NT2/D1 (cell line): ENCODE measurements at regions not wholly inside any gene's neighbourhood (a gene's known extent, or its start where the extent isn't known, plus 50 kb on each side); places are given as distances from the start of the nearest gene placed in this dataset.

Experiments used
- DNase-seq: peaks from one replicate; pipeline ENCODE4 v3.0.0-alpha.2; 2011; ENCODE audit warnings: low read depth, low spot score
- H3K27me3 ChIP-seq: 2 replicates; pipeline ENCODE4 v1.6.0; 2011; ENCODE audit warnings: mild to moderate bottlenecking; ENCODE audit not compliant: insufficient read length, insufficient read depth
- H3K36me3 ChIP-seq: 2 replicates; pipeline ENCODE4 v1.6.1; 2011; ENCODE audit warnings: mild to moderate bottlenecking, low read length, mixed read lengths; ENCODE audit not compliant: insufficient read depth, insufficient read length
- H3K4me1 ChIP-seq: 2 replicates; pipeline ENCODE4 v1.5.1; 2011; ENCODE audit not compliant: insufficient read depth, insufficient read length
- H3K4me3 ChIP-seq: 2 replicates; pipeline ENCODE4 v1.5.1; 2011; ENCODE audit warnings: low read depth; ENCODE audit not compliant: insufficient read length
- H3K9ac ChIP-seq: 2 replicates; pipeline ENCODE4 v1.6.0; 2011; ENCODE audit warnings: low read depth; ENCODE audit not compliant: insufficient read length
- H3K9me3 ChIP-seq: 2 replicates; pipeline ENCODE4 v1.5.1; 2011; ENCODE audit warnings: mild to moderate bottlenecking, low read length; ENCODE audit not compliant: insufficient read depth
- SUZ12 ChIP-seq: IDR thresholded peaks from 2 replicates; pipeline ENCODE4 v1.6.1; 2011; ENCODE audit not compliant: insufficient read length, insufficient read depth; ENCODE audit errors: extremely low read depth
- YY1 ChIP-seq: IDR thresholded peaks from 2 replicates; pipeline ENCODE4 v1.6.1; 2011; ENCODE audit not compliant: insufficient read length, insufficient read depth
- ZNF274 ChIP-seq: IDR thresholded peaks from 2 replicates; pipeline ENCODE4 v1.6.1; 2011; ENCODE audit warnings: mild to moderate bottlenecking, low read depth, low read length

GRCh38 chr1:168430321-168430720 is 113.5 kb downstream of the XCL2 start:
- TF ChIP-seq SUZ12 (no peak), YY1 (no peak), ZNF274 (no peak)
- no peak for DNase-seq
- Histone ChIP-seq H3K4me1 (no peaks in the 10 kb centered on the region), H3K9me3 (no peaks in the 10 kb centered on the region), H3K4me3 (no peak overlapping the region), H3K27me3 (no peaks in the 10 kb centered on the region), H3K36me3 (no peaks in the 10 kb centered on the region), H3K9ac (no peak overlapping the region)

- H3K4me3 ChIP-seq = no peak overlapping the region
- H3K9ac ChIP-seq = no peak overlapping the region
- no peaks in the 10 kb centered on the region for H3K27me3 ChIP-seq
- H3K9me3 ChIP-seq = no peaks in the 10 kb centered on the region
- TF ChIP-seq YY1 = no peak
- no peaks in the 10 kb centered on the region for H3K36me3 ChIP-seq
- no peaks in the 10 kb centered on the region for H3K4me1 ChIP-seq
- DNase-seq = peak; percentile 83
Observed at GRCh38 chr1:168428063-168428731, 115.6 kb downstream of the XCL2 start.

GRCh38 chr1:168427051-168427450 is 116.7 kb downstream of the XCL2 start:
- Histone ChIP-seq H3K9ac (no peak overlapping the region), H3K36me3 (no peaks in the 10 kb centered on the region), H3K4me1 (no peaks in the 10 kb centered on the region), H3K4me3 (no peak overlapping the region), H3K27me3 (no peaks in the 10 kb centered on the region), H3K9me3 (no peaks in the 10 kb centered on the region)
- DNase-seq = no peak
- no peak for TF ChIP-seq ZNF274

- Histone ChIP-seq H3K9me3 (no peaks in the 10 kb centered on the region), H3K36me3 (no peaks in the 10 kb centered on the region), H3K4me3 (no peak overlapping the region), H3K4me1 (no peaks in the 10 kb centered on the region), H3K9ac (no peak overlapping the region), H3K27me3 (no peaks in the 10 kb centered on the region)
- no peak for TF ChIP-seq YY1
- no peak for TF ChIP-seq ZNF274
- TF ChIP-seq SUZ12 = no peak
- DNase-seq = no peak
Observed at GRCh38 chr1:168424281-168424680, 119.5 kb downstream of the XCL2 start.

GRCh38 chr1:168422203-168422847 is 121.5 kb downstream of the XCL2 start:
- Histone ChIP-seq H3K4me3 (no peak overlapping the region), H3K4me1 (no peaks in the 10 kb centered on the region), H3K9me3 (no peaks in the 10 kb centered on the region), H3K27me3 (no peaks in the 10 kb centered on the region), H3K9ac (no peak overlapping the region), H3K36me3 (no peaks in the 10 kb centered on the region)
- TF ChIP-seq SUZ12 (no peak), YY1 (no peak), ZNF274 (no peak)
- DNase-seq = no peak

- no peaks in the 10 kb centered on the region for H3K27me3 ChIP-seq
- no peak for DNase-seq
- H3K4me3 ChIP-seq = no peak overlapping the region
- no peaks in the 10 kb centered on the region for H3K4me1 ChIP-seq
- TF ChIP-seq ZNF274 (no peak), SUZ12 (no peak), YY1 (no peak)
- H3K9ac ChIP-seq = no peak overlapping the region
- no peaks in the 10 kb centered on the region for H3K36me3 ChIP-seq
- no peaks in the 10 kb centered on the region for H3K9me3 ChIP-seq
Observed at GRCh38 chr1:168421399-168422004, 122.3 kb downstream of the XCL2 start.

- Histone ChIP-seq H3K9me3 (no peaks in the 10 kb centered on the region), H3K4me1 (no peaks in the 10 kb centered on the region), H3K4me3 (no peak overlapping the region), H3K27me3 (no peaks in the 10 kb centered on the region), H3K36me3 (no peaks in the 10 kb centered on the region), H3K9ac (no peak overlapping the region)
- no peak for DNase-seq
- TF ChIP-seq ZNF274 = no peak
Observed at GRCh38 chr1:168420177-168420576, 123.6 kb downstream of the XCL2 start.
